ENCODE measurements at regions not wholly inside any gene's neighbourhood (a gene's known extent, or its start where the extent isn't known, plus 50 kb on each side); places are given as distances from the start of the nearest gene placed in this dataset.

- H3K36me3 ChIP-seq = no peaks in the 10 kb centered on the region
- TF ChIP-seq POLR2AphosphoS5 (IDR thresholded peaks at IDR 0.05) = no peak
- TF ChIP-seq CTCF (IDR thresholded peaks at IDR 0.05) = no peak
- no peak for TF ChIP-seq POLR2A (IDR thresholded peaks at IDR 0.05)
- TF ChIP-seq EP300 (IDR thresholded peaks at IDR 0.05) = no peak
- H3K4me3 ChIP-seq = no peak overlapping the region
- no peak overlapping the region for H3K27ac ChIP-seq
- intact Hi-C loops (cut with DNase I; ENCODE audit: low total_unique reads) = no loop called here
- H3K9me3 ChIP-seq = no peaks in the 10 kb centered on the region
- WGBS, 5 donors = 75 to 91% (median 86%) methylated on average over 2 of the region's 2 CpGs
- H3K4me1 ChIP-seq = no peaks in the 10 kb centered on the region
- no peaks in the 10 kb centered on the region for H3K27me3 ChIP-seq
- DNase-seq = no peak
Observed at GRCh38 chr2:111679202-111679601, 204.8 kb downstream of the ANAPC1 start.

- Histone ChIP-seq H3K9me3 (no peaks in the 10 kb centered on the region), H3K4me1 (peaks cover 5 to 19% (median 6%) of the 10 kb centered on the region in 4 donors), H3K27ac (no peak overlapping the region), H3K36me3 (no peaks in the 10 kb centered on the region), H3K27me3 (no peaks in the 10 kb centered on the region), H3K4me3 (no peak overlapping the region)
- no peak for TF ChIP-seq CTCF (IDR thresholded peaks at IDR 0.05)
- no peak for TF ChIP-seq POLR2AphosphoS5 (IDR thresholded peaks at IDR 0.05)
- TF ChIP-seq EP300 (IDR thresholded peaks at IDR 0.05) = no peak
- no peak for TF ChIP-seq POLR2A (IDR thresholded peaks at IDR 0.05)
- WGBS, 5 donors = 59 to 69% (median 67%) methylated on average over 3 of the region's 3 CpGs
- no peak for DNase-seq
- intact Hi-C loops (cut with DNase I; ENCODE audit: low total_unique reads) = no loop called here
Observed at GRCh38 chr2:111684611-111685010, 199.4 kb downstream of the ANAPC1 start.

- Histone ChIP-seq H3K27me3 (no peaks in the 10 kb centered on the region), H3K4me1 (peaks cover 5 to 19% (median 8%) of the 10 kb centered on the region in 4 donors), H3K27ac (peak overlapping the region in 1 of 5 donors; percentile 41), H3K36me3 (no peaks in the 10 kb centered on the region), H3K9me3 (no peaks in the 10 kb centered on the region), H3K4me3 (no peak overlapping the region)
- DNase-seq = no peak
- intact Hi-C loops (cut with DNase I; ENCODE audit: low total_unique reads) = no loop called here
- no peak for TF ChIP-seq CTCF (IDR thresholded peaks at IDR 0.05)
- no peak for TF ChIP-seq EP300 (IDR thresholded peaks at IDR 0.05)
- no peak for TF ChIP-seq POLR2A (IDR thresholded peaks at IDR 0.05)
Observed at GRCh38 chr2:111685342-111685741, 198.7 kb downstream of the ANAPC1 start.

GRCh38 chr2:111686994-111687393 lies 197.0 kb downstream of the ANAPC1 start:
- WGBS, 5 donors = 89 to 97% (median 94%) methylated on average over 4 of the region's 4 CpGs

More at GRCh38 chr2:111686994-111687393, 197.0 kb downstream of the ANAPC1 start:
- TF ChIP-seq POLR2A (IDR thresholded peaks at IDR 0.05) (no peak), EP300 (IDR thresholded peaks at IDR 0.05) (no peak), POLR2AphosphoS5 (IDR thresholded peaks at IDR 0.05) (no peak), CTCF (IDR thresholded peaks at IDR 0.05) (no peak)
- no peaks in the 10 kb centered on the region for H3K27me3 ChIP-seq
- intact Hi-C loops (cut with DNase I; ENCODE audit: low total_unique reads) = no loop called here
- H3K4me3 ChIP-seq = no peak overlapping the region
- no peak for DNase-seq
- H3K4me1 ChIP-seq = peaks cover 5 to 21% (median 8%) of the 10 kb centered on the region in 4 donors
- H3K36me3 ChIP-seq = no peaks in the 10 kb centered on the region
- H3K27ac ChIP-seq = no peak overlapping the region
- no peaks in the 10 kb centered on the region for H3K9me3 ChIP-seq

Measured in stomach (tissue), 8 donors.